Panc1 (cell line): ENCODE measurements at regions not wholly inside any gene's neighbourhood (a gene's known extent, or its start where the extent isn't known, plus 50 kb on each side); places are given as distances from the start of the nearest gene placed in this dataset.

Experiments
- ATAC-seq: fragments of 200-7000 bp; cut with Tn5 transposase; 2 replicates; pipeline ENCODE4 v1.9.1; 2020; ENCODE audit warnings: mild to moderate bottlenecking, moderate library complexity
- BruUV-seq: library from RNA; stranded (reverse); fragments of 400-500 nt; replicated peaks from 2 replicates; lab custom pipeline; 2021; lab: Mats Ljungman, UMichigan
- CTCF ChIA-PET: fragments of 300-600 bp; sonication (Branson Sonifier 250); formaldehyde crosslinking; loops from one replicate; lab custom pipeline; 2022; ENCODE audit warnings: antibody characterized with exemption; lab: Charles Lee
- POLR2A ChIA-PET: fragments of 300-600 bp; sonication (Branson Sonifier 250); formaldehyde crosslinking; loops from one replicate; lab custom pipeline; 2022; ENCODE audit warnings: antibody characterized with exemption; lab: Charles Lee
- DNase-seq: peaks from one replicate; pipeline ENCODE4 v3.0.0-alpha.2; 2010; ENCODE audit warnings: low read depth, low spot score
- H3K27ac ChIP-seq: 2 replicates; pipeline ENCODE4 v1.5.1; 2011; ENCODE audit warnings: mild to moderate bottlenecking, low read length, inconsistent platforms
- H3K27me3 ChIP-seq: fragments of 200-500 bp; sonication (Bioruptor generic); 2 replicates; pipeline ENCODE4 v1.6.0; 2014; ENCODE audit warnings: low read length, inconsistent platforms; ENCODE audit not compliant: control insufficient read depth, insufficient read depth
- H3K36me3 ChIP-seq: fragments of 200-500 bp; sonication (Bioruptor generic); 2 replicates; pipeline ENCODE4 v1.5.1; 2014; ENCODE audit warnings: inconsistent platforms, mild to moderate bottlenecking, low read length, moderate library complexity; ENCODE audit not compliant: control insufficient read depth, insufficient read depth
- H3K4me1 ChIP-seq: 2 replicates; pipeline ENCODE4 v1.5.1; 2011; ENCODE audit warnings: inconsistent platforms, mild to moderate bottlenecking, low read length, moderate library complexity; ENCODE audit not compliant: control insufficient read depth, insufficient read depth
- H3K4me3 ChIP-seq, 2 experiments: 2 replicates each; pipeline ENCODE4 v1.5.1; 2011 to 2012; ENCODE audit warnings: low read depth in 2 of 2, low read length in 2 of 2, mild to moderate bottlenecking in 2 of 2, inconsistent platforms in 1 of 2, moderate library complexity in 1 of 2
- H3K9me3 ChIP-seq: fragments of 200-500 bp; sonication (Bioruptor generic); 2 replicates; pipeline ENCODE4 v1.5.1; 2014; ENCODE audit warnings: low read depth, mild to moderate bottlenecking, inconsistent platforms, low read length, moderate library complexity; ENCODE audit not compliant: control insufficient read depth, insufficient read depth
- POLR2AphosphoS5 ChIP-seq: IDR thresholded peaks from 2 replicates; pipeline ENCODE4 v1.6.1; 2012; ENCODE audit warnings: mild to moderate bottlenecking, low read depth, low read length, moderate library complexity
- SIN3A ChIP-seq: IDR thresholded peaks from 2 replicates; pipeline ENCODE4 v1.6.1; 2012; ENCODE audit warnings: low read depth, mild to moderate bottlenecking, low read length, moderate library complexity, borderline replicate concordance; ENCODE audit not compliant: insufficient read depth
- TCF7L2 ChIP-seq: IDR thresholded peaks from 2 replicates; pipeline ENCODE4 v1.6.1; 2011; ENCODE audit warnings: mild to moderate bottlenecking, low read depth, low read length, inconsistent platforms
- in situ Hi-C: cut with HindIII; loops from 2 replicates; pipeline ENCODE4 v1.10.0; 2016; ENCODE audit warnings: low sequenced_read_pairs, low pct_unique_long_range_greater_than_20kb
- intact Hi-C: fragments of 100-400 bp; cut with micrococcal nuclease; formaldehyde crosslinking; loops from one replicate; pipeline ENCODE4 v1.10.0; 2022; ENCODE audit not compliant: unreplicated experiment
- TF ChIP-seq, protein P1 (sequence below): fragments of 450-650 bp; IDR thresholded peaks from 2 replicates; pipeline ENCODE4 v1.5.1; 2017; ENCODE audit warnings: mild to moderate bottlenecking
- TF ChIP-seq, protein P2 (sequence below), 2 experiments: IDR thresholded peaks; 2 replicates each; pipeline ENCODE4 v1.6.1; 2011 to 2012; ENCODE audit warnings: low read depth in 2 of 2, control low read depth in 1 of 2, low read length in 1 of 2, mild to moderate bottlenecking in 1 of 2, moderate library complexity in 1 of 2; ENCODE audit not compliant: insufficient read depth in 1 of 2

DNA sequence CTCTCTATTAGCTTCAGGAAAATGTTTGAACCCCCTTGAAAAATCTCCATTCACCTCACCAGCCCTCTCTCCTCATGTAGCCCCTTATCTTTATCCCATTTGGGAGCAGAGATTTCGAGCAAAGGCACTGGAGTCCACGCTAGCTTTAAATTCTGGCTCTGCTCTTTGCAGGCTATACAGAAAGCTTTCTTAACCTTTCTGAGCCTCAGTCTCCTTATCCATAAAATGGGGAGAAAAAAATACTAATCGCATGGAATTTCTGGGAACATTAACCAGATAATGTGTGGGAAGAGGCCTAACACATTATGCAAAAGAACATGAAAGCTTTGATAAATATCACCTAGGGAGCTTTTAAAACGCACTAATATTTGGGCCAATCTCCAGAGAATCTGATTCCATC lies 476.3 kb upstream of the CDH5 start:
- Histone ChIP-seq H3K27ac (no peak overlapping the region), H3K9me3 (no peaks in the 10 kb centered on the region), H3K27me3 (no peaks in the 10 kb centered on the region), H3K4me1 (no peaks in the 10 kb centered on the region), H3K36me3 (no peaks in the 10 kb centered on the region), H3K4me3 (no peak overlapping the region)
- no peak for DNase-seq
- intact Hi-C loops = no loop called here
- TF ChIP-seq TCF7L2 = no peak
- TF ChIP-seq, protein P1, sequence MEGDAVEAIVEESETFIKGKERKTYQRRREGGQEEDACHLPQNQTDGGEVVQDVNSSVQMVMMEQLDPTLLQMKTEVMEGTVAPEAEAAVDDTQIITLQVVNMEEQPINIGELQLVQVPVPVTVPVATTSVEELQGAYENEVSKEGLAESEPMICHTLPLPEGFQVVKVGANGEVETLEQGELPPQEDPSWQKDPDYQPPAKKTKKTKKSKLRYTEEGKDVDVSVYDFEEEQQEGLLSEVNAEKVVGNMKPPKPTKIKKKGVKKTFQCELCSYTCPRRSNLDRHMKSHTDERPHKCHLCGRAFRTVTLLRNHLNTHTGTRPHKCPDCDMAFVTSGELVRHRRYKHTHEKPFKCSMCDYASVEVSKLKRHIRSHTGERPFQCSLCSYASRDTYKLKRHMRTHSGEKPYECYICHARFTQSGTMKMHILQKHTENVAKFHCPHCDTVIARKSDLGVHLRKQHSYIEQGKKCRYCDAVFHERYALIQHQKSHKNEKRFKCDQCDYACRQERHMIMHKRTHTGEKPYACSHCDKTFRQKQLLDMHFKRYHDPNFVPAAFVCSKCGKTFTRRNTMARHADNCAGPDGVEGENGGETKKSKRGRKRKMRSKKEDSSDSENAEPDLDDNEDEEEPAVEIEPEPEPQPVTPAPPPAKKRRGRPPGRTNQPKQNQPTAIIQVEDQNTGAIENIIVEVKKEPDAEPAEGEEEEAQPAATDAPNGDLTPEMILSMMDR = no peak
- ChIA-PET CTCF (no interaction called here), POLR2A (no interaction called here)
- in situ Hi-C loops = no loop called here
- BruUV-seq = no TSS peak
- ATAC-seq = no peak

DNA sequence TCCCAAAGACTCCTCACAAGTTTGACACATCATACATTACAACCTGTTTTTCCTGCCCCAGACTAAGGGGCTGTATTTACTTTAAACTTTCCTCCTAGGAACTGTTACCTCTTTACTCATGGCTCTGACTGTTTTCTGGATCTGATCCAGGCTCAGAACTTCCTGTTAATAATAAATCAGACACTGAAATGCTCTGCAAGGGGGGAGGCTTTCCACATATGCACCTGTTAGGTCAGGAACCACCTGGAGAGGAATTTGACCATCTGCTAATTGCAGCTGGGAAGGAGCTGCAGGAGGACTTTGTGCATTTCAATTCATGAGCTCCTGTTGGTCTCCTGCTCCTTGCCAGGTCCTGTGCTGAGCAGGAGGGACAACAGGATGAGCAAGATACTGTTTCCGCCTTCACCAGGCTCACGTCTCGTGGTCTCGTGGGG lies 476.9 kb upstream of the CDH5 start:
- ChIA-PET CTCF (no interaction called here), POLR2A (no interaction called here)
- no peak for ATAC-seq
- no peaks in the 10 kb centered on the region for H3K9me3 ChIP-seq
- H3K4me1 ChIP-seq = no peaks in the 10 kb centered on the region
- intact Hi-C loops = no loop called here
- BruUV-seq = no TSS peak
- in situ Hi-C loops = no loop called here
- H3K36me3 ChIP-seq = no peaks in the 10 kb centered on the region
- no peaks in the 10 kb centered on the region for H3K27me3 ChIP-seq
- H3K27ac ChIP-seq = no peak overlapping the region
- DNase-seq = no peak
- no peak overlapping the region for H3K4me3 ChIP-seq
- TF ChIP-seq, protein P2, sequence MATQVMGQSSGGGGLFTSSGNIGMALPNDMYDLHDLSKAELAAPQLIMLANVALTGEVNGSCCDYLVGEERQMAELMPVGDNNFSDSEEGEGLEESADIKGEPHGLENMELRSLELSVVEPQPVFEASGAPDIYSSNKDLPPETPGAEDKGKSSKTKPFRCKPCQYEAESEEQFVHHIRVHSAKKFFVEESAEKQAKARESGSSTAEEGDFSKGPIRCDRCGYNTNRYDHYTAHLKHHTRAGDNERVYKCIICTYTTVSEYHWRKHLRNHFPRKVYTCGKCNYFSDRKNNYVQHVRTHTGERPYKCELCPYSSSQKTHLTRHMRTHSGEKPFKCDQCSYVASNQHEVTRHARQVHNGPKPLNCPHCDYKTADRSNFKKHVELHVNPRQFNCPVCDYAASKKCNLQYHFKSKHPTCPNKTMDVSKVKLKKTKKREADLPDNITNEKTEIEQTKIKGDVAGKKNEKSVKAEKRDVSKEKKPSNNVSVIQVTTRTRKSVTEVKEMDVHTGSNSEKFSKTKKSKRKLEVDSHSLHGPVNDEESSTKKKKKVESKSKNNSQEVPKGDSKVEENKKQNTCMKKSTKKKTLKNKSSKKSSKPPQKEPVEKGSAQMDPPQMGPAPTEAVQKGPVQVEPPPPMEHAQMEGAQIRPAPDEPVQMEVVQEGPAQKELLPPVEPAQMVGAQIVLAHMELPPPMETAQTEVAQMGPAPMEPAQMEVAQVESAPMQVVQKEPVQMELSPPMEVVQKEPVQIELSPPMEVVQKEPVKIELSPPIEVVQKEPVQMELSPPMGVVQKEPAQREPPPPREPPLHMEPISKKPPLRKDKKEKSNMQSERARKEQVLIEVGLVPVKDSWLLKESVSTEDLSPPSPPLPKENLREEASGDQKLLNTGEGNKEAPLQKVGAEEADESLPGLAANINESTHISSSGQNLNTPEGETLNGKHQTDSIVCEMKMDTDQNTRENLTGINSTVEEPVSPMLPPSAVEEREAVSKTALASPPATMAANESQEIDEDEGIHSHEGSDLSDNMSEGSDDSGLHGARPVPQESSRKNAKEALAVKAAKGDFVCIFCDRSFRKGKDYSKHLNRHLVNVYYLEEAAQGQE (IDR thresholded peaks at IDR 0.05; ENCODE audit: insufficient read depth in 1 of 2, low read depth in 2 of 2, low read length in 1 of 2) = no peak
- TF ChIP-seq, protein P1 = no peak
- TF ChIP-seq TCF7L2 = no peak
- no peak for TF ChIP-seq POLR2AphosphoS5
- TF ChIP-seq SIN3A = no peak
